ENCODE measurements at regions not wholly inside any gene's neighbourhood (a gene's known extent, or its start where the extent isn't known, plus 50 kb on each side); places are given as distances from the start of the nearest gene placed in this dataset.

GRCh38 chr7:85447004-85447403 is 260.1 kb upstream of the SEMA3D start:
- DNase-seq, result no peak
- no peaks in the 10 kb centered on the region for H3K4me1 Mint-ChIP-seq
- CTCF ChIA-PET, result no interaction called here
- Histone ChIP-seq H3K27me3 (ENCODE audit: insufficient read depth, low read length, poor library complexity, severe bottlenecking) (no peaks in the 10 kb centered on the region), H3K9me3 (ENCODE audit: low read length) (no peaks in the 10 kb centered on the region), H3K4me3 (ENCODE audit: low read length) (no peak overlapping the region), H3K27ac (ENCODE audit: low read depth, low read length) (no peak overlapping the region), H3K4me1 (ENCODE audit: insufficient read depth, low read length) (no peaks in the 10 kb centered on the region), H3K36me3 (ENCODE audit: insufficient read depth, low read length) (no peaks in the 10 kb centered on the region)
- no peaks in the 10 kb centered on the region for H3K36me3 Mint-ChIP-seq
- H3K9me3 Mint-ChIP-seq, result peaks cover 2 to 35% (median 8%) of the 10 kb centered on the region in 5 donors
- POLR2A ChIA-PET, result no interaction called here
- no peak overlapping the region for H3K4me3 Mint-ChIP-seq
- no peak overlapping the region for H3K27ac Mint-ChIP-seq
- H3K27me3 Mint-ChIP-seq, result no peaks in the 10 kb centered on the region

DNA sequence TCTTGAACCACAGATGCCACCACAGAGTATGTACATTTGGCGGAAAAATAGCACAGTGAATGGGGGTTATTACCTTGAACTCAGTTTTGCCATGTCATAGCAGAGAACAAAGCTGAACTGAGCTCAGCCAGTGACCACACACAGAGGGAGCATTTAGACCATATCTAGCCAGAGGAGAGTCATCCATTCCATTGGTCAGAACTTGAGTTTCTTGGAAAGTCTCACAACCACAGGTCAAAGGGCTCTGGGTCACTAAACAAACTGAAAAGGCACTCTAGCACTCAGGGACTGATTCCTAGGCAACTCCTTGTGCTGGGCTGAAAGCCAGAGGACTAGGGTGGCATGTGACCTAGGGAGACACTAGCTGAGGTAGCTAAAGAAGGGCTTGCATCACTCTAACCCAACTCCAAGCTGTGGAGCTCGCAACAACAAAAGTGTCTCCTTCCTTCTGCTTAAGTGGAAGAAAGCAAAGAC is 239.7 kb upstream of the SEMA3D start:
- Mint-ChIP-seq H3K36me3 (no peaks in the 10 kb centered on the region), H3K4me1 (no peaks in the 10 kb centered on the region), H3K9me3 (peaks cover 2 to 19% (median 11%) of the 10 kb centered on the region in 5 donors), H3K27me3 (no peaks in the 10 kb centered on the region), H3K4me3 (no peak overlapping the region), H3K27ac (no peak overlapping the region)
- Histone ChIP-seq H3K36me3 (ENCODE audit: insufficient read depth, low read length) (no peaks in the 10 kb centered on the region), H3K9me3 (ENCODE audit: low read length) (no peaks in the 10 kb centered on the region), H3K27me3 (ENCODE audit: insufficient read depth, low read length, poor library complexity, severe bottlenecking) (no peaks in the 10 kb centered on the region), H3K4me1 (ENCODE audit: insufficient read depth, low read length) (no peaks in the 10 kb centered on the region), H3K27ac (ENCODE audit: low read depth, low read length) (no peak overlapping the region), H3K4me3 (ENCODE audit: low read length) (no peak overlapping the region)
- ChIA-PET CTCF (no interaction called here), POLR2A (no interaction called here)
- DNase-seq, result no peak

GRCh38 chr7:85424298-85424697 is 237.4 kb upstream of the SEMA3D start:
- Mint-ChIP-seq H3K27me3 (no peaks in the 10 kb centered on the region), H3K36me3 (no peaks in the 10 kb centered on the region), H3K4me1 (no peaks in the 10 kb centered on the region), H3K9me3 (peaks cover 2 to 11% (median 9%) of the 10 kb centered on the region in 5 donors), H3K4me3 (no peak overlapping the region), H3K27ac (no peak overlapping the region)
- H3K4me3 ChIP-seq (ENCODE audit: low read length), result no peak overlapping the region
- ChIA-PET POLR2A (no interaction called here), CTCF (no interaction called here)
- H3K27ac ChIP-seq (ENCODE audit: low read depth, low read length), result no peak overlapping the region
- no peaks in the 10 kb centered on the region for H3K9me3 ChIP-seq (ENCODE audit: low read length)
- no peaks in the 10 kb centered on the region for H3K36me3 ChIP-seq (ENCODE audit: insufficient read depth, low read length)
- DNase-seq, result no peak
- no peaks in the 10 kb centered on the region for H3K27me3 ChIP-seq (ENCODE audit: insufficient read depth, low read length, poor library complexity, severe bottlenecking)
- H3K4me1 ChIP-seq (ENCODE audit: insufficient read depth, low read length), result no peaks in the 10 kb centered on the region

- H3K27ac Mint-ChIP-seq, result no peak overlapping the region
These were observed 236.5 kb upstream of the SEMA3D start for GRCh38 chr7:85423209-85423895.

GRCh38 chr7:85415743-85416142 is 228.9 kb upstream of the SEMA3D start:
- H3K4me1 Mint-ChIP-seq, result no peaks in the 10 kb centered on the region
- CTCF ChIA-PET, result no interaction called here

More at GRCh38 chr7:85423209-85423895, 236.5 kb upstream of the SEMA3D start:
- ChIA-PET POLR2A (no interaction called here), CTCF (no interaction called here)
- no peaks in the 10 kb centered on the region for H3K4me1 ChIP-seq (ENCODE audit: insufficient read depth, low read length)
- no peak overlapping the region for H3K4me3 Mint-ChIP-seq
- no peak for DNase-seq
- H3K27ac ChIP-seq (ENCODE audit: low read depth, low read length), result no peak overlapping the region
- H3K27me3 ChIP-seq (ENCODE audit: insufficient read depth, low read length, poor library complexity, severe bottlenecking), result no peaks in the 10 kb centered on the region
- H3K4me3 ChIP-seq (ENCODE audit: low read length), result no peak overlapping the region
- no peaks in the 10 kb centered on the region for H3K27me3 Mint-ChIP-seq
- no peaks in the 10 kb centered on the region for H3K36me3 Mint-ChIP-seq
- H3K9me3 Mint-ChIP-seq, result peaks cover 2 to 9% (median 6%) of the 10 kb centered on the region in 5 donors
- no peaks in the 10 kb centered on the region for H3K9me3 ChIP-seq (ENCODE audit: low read length)
- no peaks in the 10 kb centered on the region for H3K4me1 Mint-ChIP-seq
- no peaks in the 10 kb centered on the region for H3K36me3 ChIP-seq (ENCODE audit: insufficient read depth, low read length)

GRCh38 chr7:85413718-85414117 is 226.9 kb upstream of the SEMA3D start:
- Mint-ChIP-seq H3K36me3 (no peaks in the 10 kb centered on the region), H3K9me3 (peaks cover 0 to 24% (median 0%) of the 10 kb centered on the region in 5 donors), H3K4me3 (no peak overlapping the region), H3K27ac (no peak overlapping the region), H3K27me3 (no peaks in the 10 kb centered on the region), H3K4me1 (no peaks in the 10 kb centered on the region)
- Histone ChIP-seq H3K27ac (ENCODE audit: low read depth, low read length) (no peak overlapping the region), H3K4me3 (ENCODE audit: low read length) (no peak overlapping the region), H3K27me3 (ENCODE audit: insufficient read depth, low read length, poor library complexity, severe bottlenecking) (no peaks in the 10 kb centered on the region), H3K36me3 (ENCODE audit: insufficient read depth, low read length) (no peaks in the 10 kb centered on the region), H3K4me1 (ENCODE audit: insufficient read depth, low read length) (no peaks in the 10 kb centered on the region), H3K9me3 (ENCODE audit: low read length) (no peaks in the 10 kb centered on the region)
- DNase-seq, result no peak
- ChIA-PET POLR2A (no interaction called here), CTCF (no interaction called here)

More at GRCh38 chr7:85415743-85416142, 228.9 kb upstream of the SEMA3D start:
- H3K4me3 ChIP-seq (ENCODE audit: low read length), result no peak overlapping the region
- no peak overlapping the region for H3K27ac Mint-ChIP-seq
- no peaks in the 10 kb centered on the region for H3K27me3 Mint-ChIP-seq
- no peaks in the 10 kb centered on the region for H3K36me3 Mint-ChIP-seq
- no peaks in the 10 kb centered on the region for H3K4me1 ChIP-seq (ENCODE audit: insufficient read depth, low read length)
- no peak for DNase-seq
- H3K27me3 ChIP-seq (ENCODE audit: insufficient read depth, low read length, poor library complexity, severe bottlenecking), result no peaks in the 10 kb centered on the region
- no peak overlapping the region for H3K4me3 Mint-ChIP-seq
- no peak overlapping the region for H3K27ac ChIP-seq (ENCODE audit: low read depth, low read length)
- H3K9me3 Mint-ChIP-seq, result peaks cover 0 to 25% (median 1%) of the 10 kb centered on the region in 5 donors
- no peaks in the 10 kb centered on the region for H3K9me3 ChIP-seq (ENCODE audit: low read length)
- H3K36me3 ChIP-seq (ENCODE audit: insufficient read depth, low read length), result no peaks in the 10 kb centered on the region
- POLR2A ChIA-PET, result no interaction called here

DNA sequence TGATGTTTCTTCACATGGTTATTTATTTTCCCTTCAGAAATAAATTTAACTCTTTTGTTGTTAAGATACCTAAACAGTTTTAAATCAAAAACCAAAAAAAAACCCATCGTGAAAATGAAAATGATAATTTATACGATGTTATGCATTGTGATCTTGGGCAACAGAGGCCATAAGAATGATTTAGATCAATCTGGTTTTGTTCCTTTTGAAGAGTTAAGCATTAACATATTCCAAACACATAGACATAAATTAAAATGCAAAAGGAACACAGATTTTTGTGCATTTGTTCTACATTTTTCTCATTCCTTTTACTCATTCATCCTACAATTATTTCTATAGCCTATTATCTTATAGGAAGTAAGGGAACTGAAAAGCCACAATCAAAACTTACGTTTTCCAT is 226.1 kb upstream of the SEMA3D start:
- no peak for DNase-seq
- POLR2A ChIA-PET, result no interaction called here
- no peak overlapping the region for H3K27ac ChIP-seq (ENCODE audit: low read depth, low read length)
- Mint-ChIP-seq H3K4me3 (no peak overlapping the region), H3K27ac (no peak overlapping the region), H3K9me3 (peaks cover 0 to 24% (median 0%) of the 10 kb centered on the region in 5 donors), H3K36me3 (no peaks in the 10 kb centered on the region), H3K27me3 (no peaks in the 10 kb centered on the region), H3K4me1 (no peaks in the 10 kb centered on the region)
- CTCF ChIA-PET, result no interaction called here
- H3K4me3 ChIP-seq (ENCODE audit: low read length), result no peak overlapping the region
- H3K9me3 ChIP-seq (ENCODE audit: low read length), result no peaks in the 10 kb centered on the region
- no peaks in the 10 kb centered on the region for H3K4me1 ChIP-seq (ENCODE audit: insufficient read depth, low read length)
- no peaks in the 10 kb centered on the region for H3K36me3 ChIP-seq (ENCODE audit: insufficient read depth, low read length)
- no peaks in the 10 kb centered on the region for H3K27me3 ChIP-seq (ENCODE audit: insufficient read depth, low read length, poor library complexity, severe bottlenecking)

DNA sequence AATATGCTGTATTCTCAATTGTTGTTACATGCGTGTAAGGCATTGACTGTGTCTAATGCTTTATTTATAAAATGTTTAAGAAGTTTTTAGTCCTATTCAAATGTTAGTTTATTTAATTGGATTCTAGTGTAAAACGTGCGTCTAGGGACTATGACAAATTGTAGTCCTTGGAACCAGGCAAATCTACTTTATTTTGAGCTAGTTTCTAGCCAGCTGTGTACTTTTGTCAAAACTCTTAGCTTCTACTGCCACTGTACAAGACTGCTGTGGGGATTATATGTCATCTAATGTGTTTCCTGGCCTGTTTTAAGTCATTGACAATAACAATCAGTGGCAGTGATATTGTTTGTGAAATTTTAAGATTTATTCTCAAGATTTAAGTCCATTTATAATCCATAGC is 220.5 kb upstream of the SEMA3D start:
- no peaks in the 10 kb centered on the region for H3K4me1 Mint-ChIP-seq
- DNase-seq, result no peak
- H3K27ac Mint-ChIP-seq, result no peak overlapping the region
- H3K27me3 Mint-ChIP-seq, result no peaks in the 10 kb centered on the region
- CTCF ChIA-PET, result no interaction called here
- Histone ChIP-seq H3K27ac (ENCODE audit: low read depth, low read length) (no peak overlapping the region), H3K4me3 (ENCODE audit: low read length) (no peak overlapping the region), H3K4me1 (ENCODE audit: insufficient read depth, low read length) (no peaks in the 10 kb centered on the region), H3K27me3 (ENCODE audit: insufficient read depth, low read length, poor library complexity, severe bottlenecking) (no peaks in the 10 kb centered on the region), H3K9me3 (ENCODE audit: low read length) (no peaks in the 10 kb centered on the region), H3K36me3 (ENCODE audit: insufficient read depth, low read length) (no peaks in the 10 kb centered on the region)
- H3K9me3 Mint-ChIP-seq, result peaks cover 0 to 10% (median 6%) of the 10 kb centered on the region in 5 donors
- H3K36me3 Mint-ChIP-seq, result no peaks in the 10 kb centered on the region
- no peak overlapping the region for H3K4me3 Mint-ChIP-seq
- POLR2A ChIA-PET, result no interaction called here
